Heart left ventricle (tissue), 16 donors: ENCODE measurements at regions not wholly inside any gene's neighbourhood (a gene's known extent, or its start where the extent isn't known, plus 50 kb on each side); places are given as distances from the start of the nearest gene placed in this dataset.

Experiments used
- ATAC-seq, 4 donors: fragments of 200-7000 bp; cut with Tn5 transposase; one replicate each; pipeline ENCODE4 v1.9.1; 2020 to 2022; ENCODE audit warnings: moderate library complexity in 4 of 4, mild to moderate bottlenecking in 3 of 4, moderate number of reproducible peaks in 1 of 4
- DNase-seq, 5 donors: peaks; one replicate each; pipeline ENCODE4 v3.0.0-alpha.2; 2020
- H3K27ac ChIP-seq, 12 donors: fragments of 200-600 bp; sonication (generic) in 4 of 12; one replicate each; pipeline versions ENCODE4 v1.5.0 to v1.8.0; 2016 to 2022; ENCODE audit warnings: mild to moderate bottlenecking in 2 of 12
- H3K27me3 ChIP-seq, 9 donors: fragments of 200-600 bp; sonication (generic) in 2 of 9; one replicate each; pipeline versions ENCODE4 v1.5.1 to v1.8.0; 2016 to 2022; ENCODE audit warnings: mild to moderate bottlenecking in 3 of 9
- H3K36me3 ChIP-seq, 9 donors: fragments of 200-600 bp; sonication (generic) in 2 of 9; one replicate each; pipeline versions ENCODE4 v1.5.0 to v1.8.0; 2018 to 2022; ENCODE audit warnings: mild to moderate bottlenecking in 2 of 9
- H3K4me1 ChIP-seq, 12 donors: fragments of 200-600 bp; sonication (generic) in 4 of 12; one replicate each; pipeline versions ENCODE4 v1.5.0 to v1.8.0; 2016 to 2022; ENCODE audit warnings: mild to moderate bottlenecking in 3 of 12
- H3K4me3 ChIP-seq, 12 donors: fragments of 200-600 bp; sonication (generic) in 4 of 12; one replicate each; pipeline versions ENCODE4 v1.5.0 to v1.8.0; 2017 to 2022; ENCODE audit warnings: mild to moderate bottlenecking in 9 of 12, moderate library complexity in 4 of 12
- H3K9me3 ChIP-seq, 12 donors: fragments of 200-600 bp; sonication (generic) in 4 of 12; one replicate each; pipeline versions ENCODE4 v1.5.0 to v1.8.0; 2016 to 2022; ENCODE audit warnings: mild to moderate bottlenecking in 1 of 12
- POLR2A ChIP-seq, 2 donors: fragments of 450-650 bp; IDR thresholded peaks; one replicate each; pipeline ENCODE4 v1.6.1; 2017; ENCODE audit warnings: antibody characterized with exemption in 2 of 2, mild to moderate bottlenecking in 2 of 2, moderate library complexity in 2 of 2
- WGBS, 4 donors: extraction: QIAGEN DNeasy Blood & Tissue Kit in 2 of 4; methylation state at CpG; one replicate each; pipeline versions ENCODE4 v1.1.5 to v1.1.7; 2013 to 2018; 5-methylcytosine and 5-hydroxymethylcytosine counted together
- intact Hi-C, 10 donors: fragments of 100-400 bp; cut with DNase I; formaldehyde crosslinking; loops; one replicate each; pipeline versions ENCODE4 v1.11.1 to v1.14.2; 2022
- TF ChIP-seq, protein P1 (sequence below), 12 donors: fragments of 200-600 bp; sonication (generic) in 4 of 12; IDR thresholded peaks; one replicate each; pipeline versions ENCODE4 v1.5.0 to v1.8.0; 2018 to 2022; ENCODE audit warnings: antibody characterized with exemption in 12 of 12, mild to moderate bottlenecking in 5 of 12
- donor health status: ischemic (EF 13 %, LVEDD 7.1; RV severe dilation, severe dysfunction).
- donor health status: healthy with polysubstance abuse.
- donor health status: DM: no; HTN: yes; CAD: no.
- donor health status: DM: no; HTN: no; CAD: no.
- donor health status: ischemic (EF 25% LVEDD 6.9; RV normal size, moderate dysfunction).
- donor health status: ischemic (EF 25% LVEDD 5.7; RV mildly dilated, moderate dysfunction).
- donor health status: healthy.
- donor health status: DM: yes; HTN: yes; CAD: no.
- donor health status: ischemic (EF 35%, LVEDD 5.7; RV mildly dilated, moderate dysfunction).
- donor health status: nonischemic (EF 11% LVEDD 7.7; RV severe dilation, severe dysfunction).
- donor health status: DM: yes; HTN: yes; CAD: no.
- donor health status: PGD.
- donor health status: ischemic (EF 29% LVEDD 5.4; RV normal size, mild dysfunction).
- donor health status: nonischemic (EF 23%, LVEDD 6.1; RV moderate dilation, normal function).

- intact Hi-C loops = no loop called here
- Histone ChIP-seq H3K36me3 (no peaks in the 10 kb centered on the region), H3K27ac (no peak overlapping the region), H3K9me3 (peaks cover 0 to 6% (median 0%) of the 10 kb centered on the region in 12 donors), H3K4me3 (no peak overlapping the region), H3K27me3 (no peaks in the 10 kb centered on the region), H3K4me1 (no peaks in the 10 kb centered on the region)
- 82 to 89% (median 86%) methylated on average over 1 of the region's 1 CpG for WGBS, 4 donors
- no peak for DNase-seq
- ATAC-seq = no peak
- TF ChIP-seq, protein P1, sequence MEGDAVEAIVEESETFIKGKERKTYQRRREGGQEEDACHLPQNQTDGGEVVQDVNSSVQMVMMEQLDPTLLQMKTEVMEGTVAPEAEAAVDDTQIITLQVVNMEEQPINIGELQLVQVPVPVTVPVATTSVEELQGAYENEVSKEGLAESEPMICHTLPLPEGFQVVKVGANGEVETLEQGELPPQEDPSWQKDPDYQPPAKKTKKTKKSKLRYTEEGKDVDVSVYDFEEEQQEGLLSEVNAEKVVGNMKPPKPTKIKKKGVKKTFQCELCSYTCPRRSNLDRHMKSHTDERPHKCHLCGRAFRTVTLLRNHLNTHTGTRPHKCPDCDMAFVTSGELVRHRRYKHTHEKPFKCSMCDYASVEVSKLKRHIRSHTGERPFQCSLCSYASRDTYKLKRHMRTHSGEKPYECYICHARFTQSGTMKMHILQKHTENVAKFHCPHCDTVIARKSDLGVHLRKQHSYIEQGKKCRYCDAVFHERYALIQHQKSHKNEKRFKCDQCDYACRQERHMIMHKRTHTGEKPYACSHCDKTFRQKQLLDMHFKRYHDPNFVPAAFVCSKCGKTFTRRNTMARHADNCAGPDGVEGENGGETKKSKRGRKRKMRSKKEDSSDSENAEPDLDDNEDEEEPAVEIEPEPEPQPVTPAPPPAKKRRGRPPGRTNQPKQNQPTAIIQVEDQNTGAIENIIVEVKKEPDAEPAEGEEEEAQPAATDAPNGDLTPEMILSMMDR (IDR thresholded peaks at IDR 0.05) = no peak
- TF ChIP-seq POLR2A (IDR thresholded peaks at IDR 0.05) = no peak
Observed at GRCh38 chr4:159871141-159871540, 768.3 kb downstream of the RAPGEF2 start.

- Histone ChIP-seq H3K4me3 (no peak overlapping the region), H3K27me3 (no peaks in the 10 kb centered on the region), H3K36me3 (no peaks in the 10 kb centered on the region), H3K9me3 (no peaks in the 10 kb centered on the region), H3K4me1 (no peaks in the 10 kb centered on the region), H3K27ac (no peak overlapping the region)
- intact Hi-C loops = no loop called here
- 71 to 77% (median 74%) methylated on average over 3 of the region's 3 CpGs for WGBS, 4 donors
- DNase-seq (no peak), ATAC-seq (no peak)
- TF ChIP-seq, protein P1 (IDR thresholded peaks at IDR 0.05) = no peak
- TF ChIP-seq POLR2A (IDR thresholded peaks at IDR 0.05) = no peak
Observed at GRCh38 chr4:159881158-159881557, 778.3 kb downstream of the RAPGEF2 start.

GRCh38 chr4:159884989-159885388 lies 782.1 kb downstream of the RAPGEF2 start:
- 67 to 81% (median 69%) methylated on average over 4 of the region's 4 CpGs for WGBS, 4 donors
- no peak for ATAC-seq
- intact Hi-C loops = no loop called here

GRCh38 chr4:159899596-159899995 lies 796.7 kb downstream of the RAPGEF2 start:
- Histone ChIP-seq H3K27ac (no peak overlapping the region), H3K36me3 (no peaks in the 10 kb centered on the region), H3K4me3 (no peak overlapping the region), H3K4me1 (no peaks in the 10 kb centered on the region), H3K27me3 (no peaks in the 10 kb centered on the region), H3K9me3 (no peaks in the 10 kb centered on the region)
- TF ChIP-seq POLR2A (IDR thresholded peaks at IDR 0.05) = no peak
- TF ChIP-seq, protein P1 (IDR thresholded peaks at IDR 0.05) = no peak
- 43 to 51% (median 46%) methylated on average over 4 of the region's 4 CpGs for WGBS, 4 donors
- ATAC-seq (no peak), DNase-seq (no peak)
- intact Hi-C loops = no loop called here

More at GRCh38 chr4:159884989-159885388, 782.1 kb downstream of the RAPGEF2 start:
- Histone ChIP-seq H3K4me1 (no peaks in the 10 kb centered on the region), H3K36me3 (no peaks in the 10 kb centered on the region), H3K27me3 (no peaks in the 10 kb centered on the region), H3K4me3 (no peak overlapping the region), H3K27ac (no peak overlapping the region), H3K9me3 (no peaks in the 10 kb centered on the region)
- TF ChIP-seq, protein P1 (IDR thresholded peaks at IDR 0.05) = no peak
- TF ChIP-seq POLR2A (IDR thresholded peaks at IDR 0.05) = no peak
- no peak for DNase-seq
